DMS53 (cell line): ENCODE measurements at regions not wholly inside any gene's neighbourhood (a gene's known extent, or its start where the extent isn't known, plus 50 kb on each side); places are given as distances from the start of the nearest gene placed in this dataset.
A peak's percentile ranks its signal among the peaks of the same experiment; 100 is the strongest.
"Not testable (repeated sequence)": the region's sequence is repeated elsewhere in the genome, so short reads cannot be mapped to it uniquely, and the experiment has no call there.

Experiments used
- DNase-seq: peaks from one replicate; lab custom pipeline; 2025; lab: John Stamatoyannopoulos, UW

DNA sequence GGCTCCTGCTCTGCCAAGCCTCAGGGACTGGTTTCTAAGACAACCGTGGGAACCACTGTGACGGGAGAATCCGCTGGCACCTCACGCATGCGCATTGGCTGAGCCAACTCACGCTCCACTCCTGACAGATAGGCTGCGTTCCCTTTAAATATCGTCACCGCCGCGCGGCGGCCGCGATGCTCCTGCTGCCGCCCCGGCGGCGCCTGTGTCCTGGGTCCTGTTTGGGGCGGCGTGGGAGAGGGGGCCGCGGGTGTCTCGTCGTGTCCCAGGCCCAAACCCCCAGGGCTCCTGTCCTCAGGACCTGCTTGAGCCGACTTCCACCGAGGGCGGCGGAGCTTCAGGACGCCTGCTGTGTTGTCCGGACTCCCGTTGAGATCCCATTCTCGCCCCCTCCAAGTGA lies 684.8 kb upstream of the TPTE start:
- not testable (repeated sequence) for DNase-seq

DNA sequence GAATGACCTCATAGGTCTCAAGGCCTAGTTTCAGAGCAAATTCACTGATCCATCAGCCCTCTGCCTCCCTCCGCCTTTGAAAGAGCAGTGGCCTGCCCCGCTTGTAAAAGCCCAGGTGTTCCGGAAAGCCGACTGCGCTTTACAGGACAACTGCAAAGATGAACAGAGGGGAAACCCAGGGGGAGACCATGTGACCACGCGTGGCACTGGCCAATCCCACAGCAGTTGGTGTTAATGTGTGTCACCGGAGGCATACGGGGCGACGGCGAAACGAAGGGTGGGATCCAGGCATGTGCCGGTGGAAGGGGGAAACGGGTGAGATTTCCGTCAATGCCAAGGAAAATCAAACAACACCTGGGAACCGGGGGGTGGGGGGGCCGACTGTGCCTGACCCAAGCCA lies 684.4 kb upstream of the TPTE start:
- DNase-seq: not testable (repeated sequence)

DNA sequence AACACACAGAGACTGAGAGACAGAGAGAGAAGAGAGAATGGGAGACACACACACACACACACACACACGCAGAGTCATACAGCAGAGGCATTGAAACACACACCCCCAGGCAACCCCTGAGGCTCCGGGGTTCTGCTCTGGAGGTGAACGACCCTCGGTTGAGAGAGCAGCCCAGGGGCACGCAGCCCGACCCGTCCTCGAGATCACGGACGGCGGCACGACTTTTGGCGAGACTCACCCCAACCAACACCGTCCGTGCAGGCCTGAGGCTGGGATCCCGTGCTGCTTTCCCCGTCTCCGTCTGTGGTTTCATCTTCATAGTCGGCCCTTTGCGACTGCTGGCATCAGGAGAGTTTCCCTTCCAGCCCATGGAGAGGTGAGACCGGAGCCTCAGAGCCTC lies 683.9 kb upstream of the TPTE start:
- not testable (repeated sequence) for DNase-seq

DNA sequence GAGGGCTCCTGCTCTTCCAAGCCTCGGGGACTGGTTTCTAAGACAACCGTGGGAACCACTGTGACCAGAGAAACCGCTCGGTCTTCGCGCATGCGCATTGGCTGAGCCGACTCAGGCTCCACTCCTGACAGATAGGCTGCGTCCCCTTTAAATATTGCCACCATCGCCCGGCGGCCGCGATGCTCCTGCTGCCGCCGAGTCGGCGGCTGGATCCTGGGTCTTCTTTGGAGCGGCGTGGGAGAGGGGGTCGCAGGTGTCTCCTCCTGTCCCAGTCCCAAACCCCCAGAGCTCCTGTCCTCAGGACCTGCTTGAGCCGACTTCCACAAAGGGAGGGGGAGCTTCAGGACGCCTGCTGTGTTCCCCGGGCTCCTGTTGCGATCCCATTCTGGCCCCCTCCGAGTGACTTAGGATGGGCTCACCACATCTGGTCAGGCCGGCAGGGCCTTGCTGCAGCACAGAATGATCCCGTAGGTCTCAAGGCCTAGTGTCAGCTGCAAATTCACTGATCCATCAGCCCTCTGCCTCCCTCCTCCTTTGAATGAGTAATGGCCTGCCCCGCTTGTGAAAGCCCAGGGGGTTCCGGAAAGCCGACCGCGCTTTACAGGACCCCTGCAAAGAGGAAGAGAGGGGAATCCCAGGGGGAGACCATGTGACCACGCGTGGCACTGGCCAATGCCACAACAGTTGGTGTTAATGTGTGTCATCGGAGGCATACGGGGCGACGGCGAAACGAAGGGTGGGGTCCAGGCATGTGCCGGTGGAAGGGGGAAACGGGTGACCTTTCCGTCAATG lies 683.2 kb upstream of the TPTE start:
- peak; percentile 31 for DNase-seq

DNA sequence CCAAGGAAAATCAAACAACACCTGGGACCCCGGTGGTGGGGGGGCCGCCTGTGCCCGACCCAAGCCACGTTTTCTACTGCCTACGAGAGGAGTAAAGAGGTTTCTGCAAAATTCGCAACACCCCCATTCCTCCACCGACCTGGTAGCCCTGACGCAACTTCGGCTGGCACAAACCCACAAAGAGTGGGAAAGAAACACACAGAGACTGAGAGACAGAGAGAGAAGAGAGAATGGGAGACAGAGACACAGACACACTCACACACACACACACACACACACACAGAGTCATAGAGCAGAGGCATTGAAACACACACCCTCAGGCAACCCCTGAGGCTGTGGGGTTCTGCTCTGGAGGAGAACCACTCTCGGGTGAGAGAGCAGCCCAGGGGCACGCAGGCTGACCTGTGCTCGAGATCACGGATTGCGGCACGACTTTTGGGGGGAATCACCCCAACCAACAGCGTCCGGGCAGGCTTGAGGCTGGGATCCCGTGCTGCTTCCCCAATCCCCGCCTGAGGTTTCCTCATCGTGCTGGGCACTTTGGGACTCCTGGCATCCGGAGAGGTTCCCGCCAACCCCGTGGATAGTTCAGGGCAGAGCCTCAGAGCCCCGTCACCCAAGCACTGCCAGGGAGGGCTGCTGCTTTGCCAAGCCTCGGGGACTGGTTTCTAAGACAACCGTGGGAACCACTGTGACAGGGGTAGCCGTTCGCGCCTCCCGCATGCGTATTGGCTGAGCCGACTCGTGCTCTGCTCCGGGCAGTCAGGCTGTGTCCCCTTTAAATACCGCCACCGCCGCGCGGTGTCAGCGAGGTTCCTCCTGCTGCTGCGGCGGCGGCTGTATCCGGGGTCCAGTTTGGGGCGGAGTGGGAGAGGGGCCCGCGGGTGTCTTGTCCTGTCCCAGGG lies 682.4 kb upstream of the TPTE start:
- DNase-seq: no peak

DNA sequence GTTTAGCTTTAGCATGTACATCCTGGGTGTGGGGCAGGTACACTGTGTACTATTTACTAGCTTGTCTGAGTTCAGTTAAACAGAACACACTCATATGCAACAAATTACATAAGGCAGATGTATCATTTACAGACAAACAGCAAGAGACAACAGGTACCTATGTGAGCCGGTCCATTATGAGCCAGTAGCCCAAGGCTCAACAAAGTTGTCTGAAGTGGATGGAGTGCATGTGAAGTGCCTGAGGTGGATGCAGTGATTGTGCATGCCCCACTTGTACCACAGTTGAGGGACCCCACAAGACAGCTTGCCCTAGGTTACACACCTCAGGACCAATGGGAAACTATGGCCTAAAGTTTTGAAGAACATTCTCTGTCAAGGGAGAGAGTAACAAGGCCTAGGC lies 677.3 kb upstream of the TPTE start:
- DNase-seq: not testable (repeated sequence)

DNA sequence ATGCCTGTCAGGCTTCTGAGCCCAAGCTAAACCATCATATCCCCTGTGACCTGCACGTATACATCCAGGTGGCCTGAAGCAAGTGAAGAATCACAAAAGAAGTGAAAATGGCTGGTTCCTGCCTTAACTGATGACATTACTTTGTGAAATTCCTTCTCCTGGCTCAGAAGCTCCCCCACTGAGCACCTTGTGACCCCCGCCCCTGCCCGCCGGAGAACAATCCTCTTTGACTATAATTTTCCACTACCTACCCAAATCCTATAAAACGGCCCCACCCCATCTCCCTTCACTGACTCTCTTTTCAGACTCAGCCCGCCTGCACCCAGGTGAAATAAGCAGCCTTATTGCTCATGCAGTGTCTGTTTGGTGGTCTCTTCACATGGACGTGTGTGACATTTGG lies 673.9 kb upstream of the TPTE start:
- not testable (repeated sequence) for DNase-seq

DNA sequence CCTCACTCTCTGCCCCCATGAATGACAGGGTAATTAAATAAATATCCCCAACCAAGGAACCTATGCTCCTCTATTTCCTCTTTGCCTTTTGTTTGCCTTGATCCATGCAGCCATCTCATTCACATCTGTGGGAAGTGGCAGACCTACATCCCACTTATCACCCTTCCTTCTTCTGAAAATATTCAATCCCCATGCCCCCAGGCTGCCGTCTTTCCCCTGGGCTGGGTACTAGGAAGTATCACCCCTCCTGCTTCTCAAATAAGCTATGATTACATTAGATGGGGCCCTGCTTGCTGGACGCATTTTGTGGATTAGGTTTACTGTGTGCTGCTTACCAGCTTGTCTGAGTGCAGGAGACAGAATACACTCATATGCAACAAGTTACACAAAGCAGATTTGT lies 670.2 kb upstream of the TPTE start:
- DNase-seq: not testable (repeated sequence)

DNA sequence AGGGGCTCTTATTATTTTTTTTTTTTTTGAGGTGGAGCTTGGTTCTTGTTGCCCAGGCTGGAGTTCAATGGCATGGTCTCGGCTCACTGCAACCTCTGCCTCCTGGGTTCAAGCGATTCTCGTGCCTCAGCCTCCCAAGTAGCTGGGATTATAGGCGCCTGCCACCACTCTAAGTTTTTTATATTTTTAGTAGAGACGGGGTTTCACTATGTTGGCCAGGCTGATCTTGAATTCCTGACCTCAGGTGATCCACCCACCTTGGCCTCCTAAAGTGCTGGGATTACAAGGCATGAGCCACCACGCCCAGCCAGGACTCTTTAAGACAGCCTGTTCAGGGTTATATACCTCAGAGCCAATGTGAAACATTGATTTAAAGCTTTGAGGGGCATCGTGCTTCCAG lies 669.7 kb upstream of the TPTE start:
- DNase-seq: not testable (repeated sequence)

DNA sequence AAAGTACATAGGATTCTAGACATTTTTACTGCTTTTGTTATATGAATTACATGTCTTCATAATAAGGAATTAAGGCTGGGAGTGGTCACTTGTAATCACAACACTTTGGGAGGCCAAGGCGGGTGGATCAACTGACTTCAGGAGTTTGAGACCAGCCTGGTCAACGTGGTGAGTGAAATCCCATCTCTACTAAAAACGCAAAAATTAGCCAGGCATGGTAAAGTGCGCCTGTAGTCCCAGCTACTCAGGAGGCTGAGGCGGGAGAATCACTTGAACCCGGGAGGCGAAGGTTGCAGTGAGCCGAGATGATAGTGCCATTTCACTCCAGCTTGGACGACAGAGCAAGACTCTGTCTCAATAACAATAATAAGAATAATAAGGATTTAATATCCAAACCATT lies 663.8 kb upstream of the TPTE start:
- DNase-seq: not testable (repeated sequence)

DNA sequence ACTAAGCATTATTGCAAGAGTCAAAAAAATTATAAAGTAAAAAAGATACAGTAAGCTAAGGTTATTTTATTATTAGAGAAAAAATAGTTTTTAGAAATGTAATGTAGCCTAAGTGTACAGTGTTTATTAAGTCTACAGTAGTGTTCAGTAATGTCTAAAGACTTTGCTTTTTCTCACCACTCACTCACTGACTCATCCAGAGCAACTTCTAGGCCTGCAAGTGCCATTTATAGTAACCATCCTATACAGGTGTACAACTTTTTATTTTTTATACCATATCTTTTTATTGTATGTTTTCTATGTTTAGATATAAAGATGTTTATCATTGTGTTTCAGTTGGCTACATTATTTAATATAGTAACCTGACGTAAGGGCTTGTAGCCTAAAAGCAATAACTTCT lies 661.5 kb upstream of the TPTE start:
- DNase-seq: not testable (repeated sequence)

DNA sequence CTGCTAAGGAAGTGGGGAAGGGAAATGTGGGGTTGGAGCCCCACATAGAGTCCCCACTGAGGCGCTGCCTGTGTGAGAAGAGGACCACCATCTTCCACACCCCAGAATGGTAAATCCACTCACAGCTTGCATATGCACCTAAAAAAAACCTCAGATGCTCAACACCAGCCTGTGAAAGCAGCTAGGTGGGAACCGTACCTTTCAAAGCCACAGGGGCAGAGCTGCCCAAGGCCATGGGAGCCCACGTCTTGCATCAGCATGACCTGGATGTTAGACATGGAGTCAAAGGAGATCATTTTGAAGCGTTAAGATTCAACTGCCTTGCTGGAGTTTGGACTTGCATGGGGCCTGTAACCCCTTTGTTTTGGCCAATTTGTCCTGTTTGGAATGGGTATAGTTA lies 658.9 kb upstream of the TPTE start:
- not testable (repeated sequence) for DNase-seq

DNA sequence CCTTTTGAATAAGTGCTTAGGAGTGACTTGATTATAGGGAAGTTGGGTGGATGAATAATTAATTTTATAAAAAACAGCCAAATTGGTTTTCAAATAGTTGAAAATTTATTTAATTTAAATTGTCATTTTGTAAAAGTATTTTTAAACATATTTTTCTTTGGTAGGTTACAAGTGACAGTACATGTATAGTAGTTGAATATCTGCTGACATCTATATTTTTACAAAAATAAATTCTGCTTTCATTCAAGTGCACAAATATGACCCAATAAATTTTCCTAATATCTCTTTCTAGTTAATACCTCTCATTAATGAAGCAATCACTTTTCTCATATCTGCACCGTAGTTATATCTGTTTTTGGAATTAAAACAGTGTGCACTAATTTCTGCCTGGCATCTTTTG lies 653.6 kb upstream of the TPTE start:
- DNase-seq: not testable (repeated sequence)

DNA sequence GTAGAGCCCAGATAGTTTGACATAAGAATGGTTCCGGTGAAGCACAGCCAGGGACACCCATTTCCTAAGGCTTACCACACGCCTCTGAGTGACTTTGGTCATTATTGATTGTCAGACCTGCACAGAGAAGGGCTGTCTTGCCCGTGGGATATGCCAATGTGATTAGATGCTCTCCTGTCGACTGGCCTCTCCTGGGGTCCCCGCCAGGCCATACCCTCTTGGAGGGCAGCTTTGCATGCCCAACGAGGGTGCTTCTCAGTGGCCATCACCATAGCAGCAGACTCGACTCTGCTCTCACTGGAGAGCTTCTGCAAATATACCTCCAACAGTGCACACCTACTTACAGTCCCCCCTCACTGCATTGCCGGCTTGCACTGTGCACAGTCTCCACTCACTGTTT lies 648.3 kb upstream of the TPTE start:
- DNase-seq: not testable (repeated sequence)

DNA sequence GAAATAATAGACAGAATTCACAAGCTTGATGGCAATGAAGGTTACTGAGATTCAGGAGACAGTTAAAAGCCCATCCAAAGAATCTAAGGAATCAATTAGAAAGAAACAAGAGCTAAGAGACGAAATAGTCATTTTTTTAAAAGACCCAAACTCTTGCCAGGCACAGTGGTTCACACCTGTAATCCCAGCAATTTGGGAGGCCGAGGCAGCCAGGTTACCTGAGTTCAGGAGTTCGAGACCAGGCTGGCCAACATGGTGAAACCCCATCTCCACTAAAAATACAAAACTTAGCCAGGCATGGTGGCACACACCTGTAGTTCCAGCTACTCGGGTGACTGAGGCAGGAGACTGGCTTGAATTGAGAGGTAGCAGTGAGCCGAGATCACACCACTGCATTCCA lies 647.2 kb upstream of the TPTE start:
- DNase-seq: not testable (repeated sequence)

DNA sequence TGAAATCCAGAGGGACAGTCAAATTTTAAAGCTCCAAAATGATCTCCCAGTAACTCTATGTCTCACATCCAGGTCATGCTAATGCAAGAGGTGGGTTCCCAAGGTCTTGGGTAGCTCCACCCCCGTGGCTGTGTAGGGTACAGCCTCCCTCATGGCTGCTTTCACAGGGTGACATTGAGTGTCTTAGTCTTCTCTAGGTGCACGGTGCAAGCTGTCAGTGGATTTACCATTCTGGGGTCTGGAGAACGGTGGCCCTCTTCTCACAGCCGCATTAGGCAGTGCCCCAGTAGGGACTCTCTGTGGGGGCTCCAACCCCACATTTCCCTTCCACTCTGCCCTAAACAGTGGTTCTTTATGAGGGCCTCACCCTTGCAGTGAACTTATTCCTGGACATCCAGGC lies 640.0 kb upstream of the TPTE start:
- DNase-seq: not testable (repeated sequence)

DNA sequence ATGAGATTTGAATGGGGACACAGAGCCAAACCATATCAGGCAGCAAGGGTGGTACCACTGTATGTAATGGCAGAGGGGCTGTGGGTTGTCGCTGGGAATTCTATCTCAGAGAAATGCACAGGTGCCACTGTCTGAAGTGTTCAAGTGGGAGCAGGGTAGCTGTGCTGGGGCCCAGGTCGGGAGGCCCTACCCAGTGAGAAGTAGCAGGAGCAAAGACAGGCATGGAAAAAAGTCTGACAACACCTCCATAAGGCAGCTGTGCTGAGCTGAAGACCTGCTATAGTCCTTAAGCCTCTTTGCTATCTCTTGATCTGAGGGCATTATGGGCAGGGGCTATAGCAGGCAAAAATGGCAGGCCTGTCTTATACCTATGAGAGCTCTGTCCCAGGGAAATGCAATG lies 638.3 kb upstream of the TPTE start:
- DNase-seq: not testable (repeated sequence)

DNA sequence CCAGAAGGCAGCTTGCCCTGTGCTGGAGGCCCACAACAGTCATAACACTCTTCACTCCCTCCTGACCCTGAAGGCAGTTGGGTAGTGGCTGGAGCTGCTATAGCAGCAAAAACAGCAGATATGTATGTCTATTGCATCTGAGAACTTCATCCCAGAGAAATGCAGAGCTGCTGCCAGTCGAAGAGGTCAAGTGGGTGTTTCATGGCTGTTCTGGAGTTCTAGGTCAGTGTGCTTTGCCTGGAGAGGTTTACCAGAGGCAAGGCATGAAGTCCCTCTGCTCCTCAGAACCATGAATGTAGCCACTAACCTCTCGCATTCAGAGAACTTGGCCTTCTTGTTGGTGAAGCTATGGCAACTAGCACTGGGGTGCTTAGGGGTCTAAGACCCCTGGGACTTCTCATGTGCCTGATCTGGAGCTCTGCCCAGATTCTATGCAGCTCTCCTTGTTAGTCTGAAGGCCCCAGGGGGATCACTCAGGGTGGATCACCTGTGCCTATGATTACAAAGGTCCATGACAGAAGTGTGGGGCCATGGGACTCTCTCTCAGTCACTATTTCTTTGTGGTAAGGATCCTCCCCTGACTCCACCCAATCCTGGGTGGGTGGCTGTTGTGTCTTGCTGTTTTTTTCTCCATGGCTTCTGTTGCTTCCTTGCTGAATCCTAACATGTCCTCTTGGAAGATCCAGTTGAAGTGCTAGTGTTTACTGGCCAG lies 637.7 kb upstream of the TPTE start:
- DNase-seq: not testable (repeated sequence)

DNA sequence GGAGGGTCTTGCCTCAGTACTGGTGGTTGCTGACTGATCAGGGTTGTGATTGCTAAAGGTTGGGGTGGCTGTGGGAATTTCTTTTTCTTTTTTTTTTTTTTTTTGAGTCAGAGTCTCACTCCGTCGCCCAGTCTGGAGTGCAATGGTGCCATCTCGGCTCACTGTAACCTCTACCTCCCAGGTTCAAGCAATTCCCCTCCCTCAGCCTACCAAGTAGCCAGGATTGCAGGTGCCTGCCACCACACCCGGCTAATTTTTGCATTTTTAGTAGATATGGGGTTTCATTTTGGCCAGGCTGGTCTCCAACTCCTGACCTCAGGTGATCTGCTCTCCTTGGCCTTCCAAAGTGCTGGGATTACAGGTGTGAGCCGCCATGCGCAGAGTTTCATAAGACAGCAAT lies 632.9 kb upstream of the TPTE start:
- not testable (repeated sequence) for DNase-seq

DNA sequence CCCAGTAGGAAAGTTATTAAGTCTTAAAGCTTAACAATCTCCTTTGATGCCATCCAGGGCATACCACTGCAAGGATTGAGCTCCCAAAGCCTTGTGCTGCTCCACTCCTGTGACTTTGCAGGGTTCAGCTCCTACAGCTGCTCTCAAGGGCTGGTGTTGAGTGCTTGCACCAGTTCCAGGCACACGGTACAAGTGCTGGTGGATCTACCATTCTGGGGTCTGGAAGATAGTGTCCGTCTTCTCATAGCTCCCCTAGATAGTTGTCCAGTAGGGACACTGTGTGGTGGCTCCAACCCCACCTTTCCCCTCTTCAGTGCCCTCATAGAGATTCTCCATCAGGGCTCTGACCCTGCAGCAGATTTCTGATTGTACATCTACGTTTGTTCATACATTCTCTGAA lies 617.8 kb upstream of the TPTE start:
- DNase-seq: not testable (repeated sequence)

DNA sequence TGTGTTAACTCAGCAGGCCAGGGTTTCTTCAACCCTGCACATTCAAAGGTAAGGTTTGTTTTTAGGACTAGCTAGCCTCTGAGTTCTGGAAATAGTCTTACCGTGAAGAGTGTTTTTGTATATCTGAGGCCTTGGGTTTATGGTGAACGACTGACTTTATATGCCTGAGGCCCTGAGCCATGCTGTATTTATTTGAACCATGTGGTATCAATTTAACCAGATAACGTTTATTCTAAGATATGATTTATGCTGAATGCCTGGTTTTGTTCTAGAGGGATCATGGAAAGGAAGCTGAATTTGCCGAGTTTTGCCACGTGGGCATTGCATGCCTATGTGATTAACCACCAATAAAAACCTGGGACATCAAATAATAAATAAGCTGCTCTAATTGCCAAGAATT lies 607.2 kb upstream of the TPTE start:
- DNase-seq: not testable (repeated sequence)

DNA sequence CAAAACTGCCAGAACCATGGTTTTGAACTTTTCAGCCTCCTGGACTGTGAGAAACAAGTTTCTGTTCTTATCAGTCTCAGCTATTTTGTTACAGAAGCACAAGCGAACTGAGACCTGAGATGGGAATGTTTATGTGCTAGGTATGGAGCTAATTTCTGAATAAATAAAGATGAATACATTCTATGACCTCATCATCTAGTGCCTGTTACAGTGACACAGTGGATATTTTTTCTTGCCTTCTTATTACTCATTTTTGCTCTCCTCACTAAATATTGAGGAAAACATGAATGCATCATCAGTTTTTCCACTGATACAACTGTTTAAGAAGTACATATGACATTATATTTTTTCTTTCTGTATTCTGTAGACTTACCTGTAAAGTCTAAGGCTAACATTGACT lies 601.9 kb upstream of the TPTE start:
- not testable (repeated sequence) for DNase-seq
